HCT116 (cell line): ENCODE measurements at regions not wholly inside any gene's neighbourhood (a gene's known extent, or its start where the extent isn't known, plus 50 kb on each side); places are given as distances from the start of the nearest gene placed in this dataset.

Experiments used
- CBX3 ChIP-seq: IDR thresholded peaks from 2 replicates; pipeline ENCODE4 v1.6.1; 2012; ENCODE audit warnings: low read depth
- CTCF ChIP-seq, 3 experiments: fragments of 200-600 bp in 1 of 3; sonication (generic) in 1 of 3; IDR thresholded peaks in 2 of 3; conservative IDR thresholded peaks in 1 of 3; 2 replicates each; pipeline ENCODE4 v1.5.1; 2012 to 2017; ENCODE audit warnings: low read depth in 2 of 3, low read length in 2 of 3, antibody characterized with exemption in 1 of 3, borderline replicate concordance in 1 of 3, control low read depth in 1 of 3, mild to moderate bottlenecking in 1 of 3, mixed read lengths in 1 of 3, mixed run types in 1 of 3, moderate library complexity in 1 of 3; ENCODE audit not compliant: insufficient read depth in 1 of 3
- EZH2 ChIP-seq: fragments of 200-600 bp; sonication (generic); IDR thresholded peaks from 2 replicates; pipeline ENCODE4 v1.6.1; 2017; ENCODE audit warnings: antibody characterized with exemption, mixed run types
- JUND ChIP-seq: IDR thresholded peaks from 2 replicates; pipeline ENCODE4 v1.6.1; 2012
- MAX ChIP-seq: IDR thresholded peaks from 2 replicates; pipeline ENCODE4 v1.6.1; 2012
- POLR2A ChIP-seq: IDR thresholded peaks from 2 replicates; pipeline ENCODE4 v1.7.0; 2011; ENCODE audit warnings: borderline replicate concordance; ENCODE audit not compliant: insufficient read depth, insufficient read length; ENCODE audit errors: extremely low read depth
- POLR2AphosphoS5 ChIP-seq: IDR thresholded peaks from 2 replicates; pipeline ENCODE4 v1.6.1; 2011; ENCODE audit warnings: mild to moderate bottlenecking, low read depth, low read length, moderate library complexity
- RAD21 ChIP-seq: IDR thresholded peaks from 2 replicates; pipeline ENCODE4 v1.6.1; 2012; ENCODE audit warnings: low read depth, mild to moderate bottlenecking
- SP1 ChIP-seq: IDR thresholded peaks from 2 replicates; pipeline ENCODE4 v1.6.1; 2012; ENCODE audit warnings: low read depth
- SRF ChIP-seq: IDR thresholded peaks from 2 replicates; pipeline ENCODE4 v1.6.1; 2012; ENCODE audit warnings: low read depth
- ZNF274 ChIP-seq: fragments of 200-500 bp; sonication (Bioruptor generic); IDR thresholded peaks from 2 replicates; pipeline ENCODE4 v1.6.1; 2014; ENCODE audit warnings: mild to moderate bottlenecking, low read depth, low read length, inconsistent platforms

- TF ChIP-seq CTCF (IDR thresholded peaks at IDR 0.05 in 2 of 3, conservative IDR thresholded peaks at IDR 0.05 in 1 of 3; ENCODE audit: borderline replicate concordance in 1 of 3, insufficient read depth in 1 of 3, low read depth in 2 of 3, low read length in 2 of 3) (no peak), SP1 (no peak), EZH2 (no peak), SRF (no peak), POLR2AphosphoS5 (no peak), RAD21 (no peak), MAX (no peak), POLR2A (no peak), JUND (no peak), CBX3 (no peak), ZNF274 (no peak)
Measured at GRCh38 chr2:128402911-128403670, 84.4 kb upstream of the HS6ST1 start.
